ENCODE measurements at regions not wholly inside any gene's neighbourhood (a gene's known extent, or its start where the extent isn't known, plus 50 kb on each side); places are given as distances from the start of the nearest gene placed in this dataset.

DNA sequence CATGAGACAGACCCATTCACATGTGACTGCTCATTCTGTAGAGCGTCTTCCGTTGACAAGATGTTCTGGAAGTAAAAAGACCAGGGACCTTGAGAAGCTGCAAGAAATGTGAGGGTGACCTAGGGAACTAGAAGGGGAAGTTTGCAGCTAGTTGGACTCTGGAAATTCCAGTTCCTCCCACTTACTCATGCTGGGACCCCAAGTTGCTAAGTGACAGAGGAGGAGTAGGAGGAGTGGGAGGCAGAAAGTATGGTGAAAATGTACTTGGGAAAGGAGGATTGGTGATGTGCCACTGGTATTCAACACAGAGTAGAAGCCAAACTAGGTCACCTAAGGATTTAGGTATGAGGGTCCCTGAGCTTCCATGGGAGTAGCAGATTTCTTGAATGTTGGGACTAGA lies 132.4 kb downstream of the KCNA5 start:
- H3K9me3 ChIP-seq (ENCODE audit: severe bottlenecking), result peaks cover 3% of the 10 kb centered on the region
- no peaks in the 10 kb centered on the region for H3K36me3 ChIP-seq (ENCODE audit: low read depth)
- H3K27me3 ChIP-seq (ENCODE audit: insufficient read depth, poor library complexity, severe bottlenecking), result no peaks in the 10 kb centered on the region
- H3K4me1 ChIP-seq (ENCODE audit: insufficient read depth, poor library complexity, severe bottlenecking), result no peaks in the 10 kb centered on the region
- DNase-seq (ENCODE audit: low spot score) (no peak), ATAC-seq (ENCODE audit: low read depth) (no peak)
- no peak overlapping the region for H3K4me3 ChIP-seq (ENCODE audit: severe bottlenecking)
- TF ChIP-seq, protein P1, sequence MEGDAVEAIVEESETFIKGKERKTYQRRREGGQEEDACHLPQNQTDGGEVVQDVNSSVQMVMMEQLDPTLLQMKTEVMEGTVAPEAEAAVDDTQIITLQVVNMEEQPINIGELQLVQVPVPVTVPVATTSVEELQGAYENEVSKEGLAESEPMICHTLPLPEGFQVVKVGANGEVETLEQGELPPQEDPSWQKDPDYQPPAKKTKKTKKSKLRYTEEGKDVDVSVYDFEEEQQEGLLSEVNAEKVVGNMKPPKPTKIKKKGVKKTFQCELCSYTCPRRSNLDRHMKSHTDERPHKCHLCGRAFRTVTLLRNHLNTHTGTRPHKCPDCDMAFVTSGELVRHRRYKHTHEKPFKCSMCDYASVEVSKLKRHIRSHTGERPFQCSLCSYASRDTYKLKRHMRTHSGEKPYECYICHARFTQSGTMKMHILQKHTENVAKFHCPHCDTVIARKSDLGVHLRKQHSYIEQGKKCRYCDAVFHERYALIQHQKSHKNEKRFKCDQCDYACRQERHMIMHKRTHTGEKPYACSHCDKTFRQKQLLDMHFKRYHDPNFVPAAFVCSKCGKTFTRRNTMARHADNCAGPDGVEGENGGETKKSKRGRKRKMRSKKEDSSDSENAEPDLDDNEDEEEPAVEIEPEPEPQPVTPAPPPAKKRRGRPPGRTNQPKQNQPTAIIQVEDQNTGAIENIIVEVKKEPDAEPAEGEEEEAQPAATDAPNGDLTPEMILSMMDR (IDR thresholded peaks at IDR 0.05; ENCODE audit: poor library complexity, severe bottlenecking), result no peak
- no peak overlapping the region for H3K27ac ChIP-seq (ENCODE audit: poor library complexity, severe bottlenecking)

DNA sequence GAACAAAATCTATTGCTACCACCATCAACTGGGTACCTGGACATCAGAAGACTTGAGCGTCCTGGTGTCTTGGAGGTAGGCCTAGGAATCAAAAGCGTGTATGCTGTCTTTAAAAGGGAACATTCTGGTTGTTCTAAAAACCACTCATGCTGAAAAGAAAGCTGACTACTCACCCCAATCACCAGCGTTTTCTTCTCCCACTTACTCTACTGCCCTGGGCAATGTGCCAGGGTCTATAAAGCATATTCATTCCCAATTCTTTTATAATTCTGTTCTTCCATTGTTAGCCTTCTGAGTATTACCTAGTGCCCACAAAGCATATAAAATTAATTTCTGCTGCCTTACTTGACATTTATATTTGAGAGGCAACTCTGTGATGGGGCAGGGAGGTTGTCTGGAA lies 133.4 kb downstream of the KCNA5 start:
- H3K9me3 ChIP-seq (ENCODE audit: severe bottlenecking), result peaks cover 3% of the 10 kb centered on the region
- ATAC-seq (ENCODE audit: low read depth) (no peak), DNase-seq (ENCODE audit: low spot score) (no peak)
- no peaks in the 10 kb centered on the region for H3K4me1 ChIP-seq (ENCODE audit: insufficient read depth, poor library complexity, severe bottlenecking)
- H3K27me3 ChIP-seq (ENCODE audit: insufficient read depth, poor library complexity, severe bottlenecking), result no peaks in the 10 kb centered on the region
- no peak overlapping the region for H3K27ac ChIP-seq (ENCODE audit: poor library complexity, severe bottlenecking)
- H3K36me3 ChIP-seq (ENCODE audit: low read depth), result no peaks in the 10 kb centered on the region
- TF ChIP-seq, protein P1 (IDR thresholded peaks at IDR 0.05; ENCODE audit: poor library complexity, severe bottlenecking), result no peak
- no peak overlapping the region for H3K4me3 ChIP-seq (ENCODE audit: severe bottlenecking)

DNA sequence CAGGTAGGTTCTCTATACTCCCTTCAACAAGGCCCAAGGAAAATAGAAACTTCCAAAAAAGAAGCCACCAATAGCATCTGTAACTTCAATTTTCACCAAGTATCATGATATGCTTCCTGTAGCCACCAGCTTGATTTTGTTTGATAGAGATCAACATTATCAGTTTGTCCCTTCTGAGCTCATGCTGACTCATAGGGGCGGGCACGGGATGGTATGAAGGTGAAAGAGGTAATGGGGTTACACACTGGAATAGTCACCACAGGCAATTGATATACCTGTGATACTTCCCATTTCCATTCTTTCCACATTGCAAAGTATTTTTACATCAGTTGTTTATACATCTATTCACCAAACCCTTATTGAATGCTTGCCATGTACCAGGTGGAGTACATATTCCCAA lies 134.1 kb downstream of the KCNA5 start:
- no peak for DNase-seq (ENCODE audit: low spot score)
- ATAC-seq (ENCODE audit: low read depth), result peak; percentile 44; the same call in 1 of the 3 replicates
- Histone ChIP-seq H3K27ac (ENCODE audit: poor library complexity, severe bottlenecking) (no peak overlapping the region), H3K36me3 (ENCODE audit: low read depth) (no peaks in the 10 kb centered on the region), H3K27me3 (ENCODE audit: insufficient read depth, poor library complexity, severe bottlenecking) (no peaks in the 10 kb centered on the region), H3K9me3 (ENCODE audit: severe bottlenecking) (peaks cover 3% of the 10 kb centered on the region), H3K4me3 (ENCODE audit: severe bottlenecking) (no peak overlapping the region), H3K4me1 (ENCODE audit: insufficient read depth, poor library complexity, severe bottlenecking) (no peaks in the 10 kb centered on the region)
- TF ChIP-seq, protein P1 (IDR thresholded peaks at IDR 0.05; ENCODE audit: poor library complexity, severe bottlenecking), result no peak

DNA sequence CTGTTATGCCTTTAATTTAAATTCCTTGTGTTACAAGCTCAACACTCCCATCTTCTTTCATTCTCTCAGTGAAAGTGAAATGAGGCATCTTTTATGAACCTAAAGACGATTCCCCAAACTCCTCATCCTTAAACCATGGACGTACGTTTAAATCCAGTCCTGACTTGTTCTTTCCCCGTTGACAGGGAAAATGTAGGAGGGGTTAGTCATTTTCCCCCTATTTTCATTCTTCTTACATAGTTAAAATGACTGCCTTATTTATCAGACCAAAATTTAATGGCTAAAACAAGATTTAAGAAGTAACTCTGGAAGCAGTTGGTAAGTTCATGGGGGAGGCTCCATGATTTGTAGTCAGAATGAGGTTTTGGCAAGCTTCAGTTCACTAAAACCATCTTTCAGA lies 134.9 kb downstream of the KCNA5 start:
- H3K36me3 ChIP-seq (ENCODE audit: low read depth), result no peaks in the 10 kb centered on the region
- no peaks in the 10 kb centered on the region for H3K4me1 ChIP-seq (ENCODE audit: insufficient read depth, poor library complexity, severe bottlenecking)
- no peaks in the 10 kb centered on the region for H3K27me3 ChIP-seq (ENCODE audit: insufficient read depth, poor library complexity, severe bottlenecking)
- ATAC-seq (ENCODE audit: low read depth) (no peak), DNase-seq (ENCODE audit: low spot score) (no peak)
- H3K4me3 ChIP-seq (ENCODE audit: severe bottlenecking), result no peak overlapping the region
- TF ChIP-seq, protein P1 (IDR thresholded peaks at IDR 0.05; ENCODE audit: poor library complexity, severe bottlenecking), result no peak
- no peak overlapping the region for H3K27ac ChIP-seq (ENCODE audit: poor library complexity, severe bottlenecking)
- H3K9me3 ChIP-seq (ENCODE audit: severe bottlenecking), result peaks cover 3% of the 10 kb centered on the region

DNA sequence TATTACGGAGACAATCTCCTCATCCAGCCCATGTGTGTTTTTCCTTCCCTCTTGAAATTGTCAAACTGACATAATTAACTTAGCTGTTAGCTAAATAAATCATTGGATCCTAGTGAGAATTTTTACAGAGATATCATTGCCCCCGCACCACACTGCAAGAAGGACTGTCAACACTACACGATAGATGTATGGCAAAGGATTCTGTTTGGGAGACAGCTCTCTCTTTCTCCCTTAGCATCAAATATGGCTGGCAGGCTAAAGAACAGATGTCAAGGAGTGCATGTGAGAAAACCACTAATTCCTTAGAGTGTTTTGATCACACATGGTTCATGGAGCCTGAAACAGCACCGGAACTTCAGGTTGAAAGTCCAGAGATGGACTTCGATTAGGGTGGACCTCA lies 136.8 kb downstream of the KCNA5 start:
- no peak overlapping the region for H3K27ac ChIP-seq (ENCODE audit: poor library complexity, severe bottlenecking)
- no peak for ATAC-seq (ENCODE audit: low read depth)
- H3K4me3 ChIP-seq (ENCODE audit: severe bottlenecking), result no peak overlapping the region
- no peaks in the 10 kb centered on the region for H3K36me3 ChIP-seq (ENCODE audit: low read depth)
- TF ChIP-seq, protein P1 (IDR thresholded peaks at IDR 0.05; ENCODE audit: poor library complexity, severe bottlenecking), result no peak
- H3K4me1 ChIP-seq (ENCODE audit: insufficient read depth, poor library complexity, severe bottlenecking), result no peaks in the 10 kb centered on the region
- H3K9me3 ChIP-seq (ENCODE audit: severe bottlenecking), result peaks cover 3% of the 10 kb centered on the region
- no peaks in the 10 kb centered on the region for H3K27me3 ChIP-seq (ENCODE audit: insufficient read depth, poor library complexity, severe bottlenecking)
- no peak for DNase-seq (ENCODE audit: low spot score)

All from RWPE2 (cell line).